Psoas muscle (tissue), 7 donors: ENCODE measurements at regions not wholly inside any gene's neighbourhood (a gene's known extent, or its start where the extent isn't known, plus 50 kb on each side); places are given as distances from the start of the nearest gene placed in this dataset.

Experiments
- ATAC-seq, 4 donors: fragments of 200-7000 bp; cut with Tn5 transposase; one replicate each; pipeline ENCODE4 v1.9.1; 2020; ENCODE audit warnings: moderate library complexity in 3 of 4, mild to moderate bottlenecking in 2 of 4
- DNase-seq, 2 donors: peaks; one replicate each; pipeline ENCODE4 v3.0.0-alpha.2; 2020
- H3K27ac ChIP-seq: fragments of 200-600 bp; one replicate; pipeline ENCODE4 v1.8.0; 2022
- H3K27me3 ChIP-seq, 3 donors: fragments of 200-600 bp in 1 of 3; one replicate each; pipeline versions ENCODE4 v1.6.1 to v1.8.0; 2013 to 2022; ENCODE audit warnings: low read length in 2 of 3, mild to moderate bottlenecking in 2 of 3, moderate library complexity in 1 of 3; ENCODE audit not compliant: insufficient read depth in 3 of 3
- H3K36me3 ChIP-seq, 2 donors: fragments of 200-600 bp in 1 of 2; one replicate each; pipeline versions ENCODE4 v1.6.1 to v1.8.0; 2013 to 2022; ENCODE audit warnings: low read depth in 1 of 2, mild to moderate bottlenecking in 1 of 2, moderate library complexity in 1 of 2; ENCODE audit not compliant: insufficient read depth in 1 of 2
- H3K4me1 ChIP-seq: fragments of 200-600 bp; one replicate; pipeline ENCODE4 v1.8.0; 2022
- H3K4me3 ChIP-seq: fragments of 200-600 bp; one replicate; pipeline ENCODE4 v1.8.0; 2022; ENCODE audit warnings: mild to moderate bottlenecking
- H3K9me3 ChIP-seq: fragments of 200-600 bp; one replicate; pipeline ENCODE4 v1.8.0; 2022
- WGBS, 3 donors: extraction: QIAGEN DNeasy Blood & Tissue Kit; methylation state at CpG; one replicate each; pipeline versions ENCODE4 v1.1.6 to v1.1.7; 2013; 5-methylcytosine and 5-hydroxymethylcytosine counted together
- intact Hi-C, 2 donors: fragments of 100-400 bp; cut with DNase I; formaldehyde crosslinking; loops; one replicate each; pipeline versions ENCODE4 v1.11.0 to v1.14.2; 2022
- TF ChIP-seq, protein P1 (sequence below): fragments of 200-600 bp; IDR thresholded peaks from one replicate; pipeline ENCODE4 v1.8.0; 2022; ENCODE audit warnings: antibody characterized with exemption
- donor health status: healthy with polysubstance abuse.
- donor health status: DM: no; HTN: no; CAD: no; lungs with moderate emphysema.
- donor health status: Bipolar disorder and iron deficiency.
- donor health status: healthy.
- donor health status: DM: yes; HTN: yes; CAD: no.
- donor health status: DM: no; HTN: no; CAD: no.
- donor health status: DM: yes; HTN: yes; CAD: no.

- no peaks in the 10 kb centered on the region for H3K27me3 ChIP-seq
- ATAC-seq (no peak), DNase-seq (no peak)
- no peaks in the 10 kb centered on the region for H3K36me3 ChIP-seq
- no peaks in the 10 kb centered on the region for H3K4me1 ChIP-seq
- WGBS, 3 donors = 78 to 86% (median 83%) methylated on average over 4 of the region's 4 CpGs
- H3K27ac ChIP-seq = no peak overlapping the region
- TF ChIP-seq, protein P1, sequence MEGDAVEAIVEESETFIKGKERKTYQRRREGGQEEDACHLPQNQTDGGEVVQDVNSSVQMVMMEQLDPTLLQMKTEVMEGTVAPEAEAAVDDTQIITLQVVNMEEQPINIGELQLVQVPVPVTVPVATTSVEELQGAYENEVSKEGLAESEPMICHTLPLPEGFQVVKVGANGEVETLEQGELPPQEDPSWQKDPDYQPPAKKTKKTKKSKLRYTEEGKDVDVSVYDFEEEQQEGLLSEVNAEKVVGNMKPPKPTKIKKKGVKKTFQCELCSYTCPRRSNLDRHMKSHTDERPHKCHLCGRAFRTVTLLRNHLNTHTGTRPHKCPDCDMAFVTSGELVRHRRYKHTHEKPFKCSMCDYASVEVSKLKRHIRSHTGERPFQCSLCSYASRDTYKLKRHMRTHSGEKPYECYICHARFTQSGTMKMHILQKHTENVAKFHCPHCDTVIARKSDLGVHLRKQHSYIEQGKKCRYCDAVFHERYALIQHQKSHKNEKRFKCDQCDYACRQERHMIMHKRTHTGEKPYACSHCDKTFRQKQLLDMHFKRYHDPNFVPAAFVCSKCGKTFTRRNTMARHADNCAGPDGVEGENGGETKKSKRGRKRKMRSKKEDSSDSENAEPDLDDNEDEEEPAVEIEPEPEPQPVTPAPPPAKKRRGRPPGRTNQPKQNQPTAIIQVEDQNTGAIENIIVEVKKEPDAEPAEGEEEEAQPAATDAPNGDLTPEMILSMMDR = no peak
- intact Hi-C loops = no loop called here
- no peaks in the 10 kb centered on the region for H3K9me3 ChIP-seq
- H3K4me3 ChIP-seq = no peak overlapping the region
These were observed 58.2 kb downstream of the MEX3B start for GRCh38 chr15:81987628-81988027.

- 69 to 86% (median 73%) methylated on average over 10 of the region's 10 CpGs for WGBS, 3 donors
- no peak overlapping the region for H3K27ac ChIP-seq
- H3K36me3 ChIP-seq = no peaks in the 10 kb centered on the region
- H3K9me3 ChIP-seq = no peaks in the 10 kb centered on the region
- H3K27me3 ChIP-seq = no peaks in the 10 kb centered on the region
- no peak overlapping the region for H3K4me3 ChIP-seq
- DNase-seq (no peak), ATAC-seq (no peak)
- H3K4me1 ChIP-seq = no peaks in the 10 kb centered on the region
- intact Hi-C loops = no loop called here
- TF ChIP-seq, protein P1 = no peak
These were observed 62.3 kb downstream of the MEX3B start for GRCh38 chr15:81983497-81983896.

DNA sequence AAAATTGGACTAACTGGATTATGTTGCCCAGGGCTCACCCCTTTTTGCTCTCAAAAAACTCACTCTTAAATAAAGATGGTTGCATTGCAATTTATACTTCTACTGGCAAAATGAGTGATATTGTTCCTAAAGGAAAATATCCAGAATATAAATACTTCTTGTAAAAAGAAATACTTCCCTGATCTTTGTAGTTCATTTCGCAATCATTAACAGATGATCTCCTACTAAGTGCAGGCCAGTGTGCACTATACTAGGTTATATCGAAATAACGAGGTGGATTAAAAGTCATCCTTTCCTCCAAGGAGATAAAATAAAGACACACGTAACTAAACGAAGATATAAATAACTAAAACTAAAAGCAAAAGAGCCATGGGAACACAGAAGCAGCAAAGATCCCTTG is 63.0 kb downstream of the MEX3B start:
- Histone ChIP-seq H3K4me3 (no peak overlapping the region), H3K27ac (no peak overlapping the region), H3K4me1 (no peaks in the 10 kb centered on the region), H3K36me3 (no peaks in the 10 kb centered on the region), H3K9me3 (peaks cover 5% of the 10 kb centered on the region), H3K27me3 (no peaks in the 10 kb centered on the region)
- TF ChIP-seq, protein P1 = no peak
- ATAC-seq (no peak), DNase-seq (no peak)
- intact Hi-C loops = no loop called here
- 93 to 95% (median 94%) methylated on average over 5 of the region's 5 CpGs for WGBS, 3 donors

DNA sequence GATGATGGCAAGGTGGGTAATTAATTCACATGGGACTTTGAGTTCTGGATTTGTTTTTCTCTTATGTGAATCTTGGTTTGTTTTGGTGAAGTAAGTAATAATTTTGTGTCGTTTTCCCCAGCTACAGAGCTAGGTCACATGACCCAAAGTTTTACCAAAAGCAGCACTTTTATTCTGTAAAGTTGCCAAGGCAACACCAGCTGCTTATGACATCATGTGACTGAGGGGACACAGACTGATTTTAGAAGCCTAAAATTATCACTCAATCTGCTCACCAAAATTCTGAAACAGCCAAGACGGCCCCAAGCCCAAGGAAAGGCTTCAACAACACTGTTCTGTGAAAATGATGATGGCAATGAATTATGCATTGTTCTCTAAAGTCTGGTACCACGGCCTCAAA is 63.9 kb downstream of the MEX3B start:
- TF ChIP-seq, protein P1 = no peak
- 11 to 26% (median 14%) methylated on average over 3 of the region's 3 CpGs for WGBS, 3 donors
- intact Hi-C loops = no loop called here

DNA sequence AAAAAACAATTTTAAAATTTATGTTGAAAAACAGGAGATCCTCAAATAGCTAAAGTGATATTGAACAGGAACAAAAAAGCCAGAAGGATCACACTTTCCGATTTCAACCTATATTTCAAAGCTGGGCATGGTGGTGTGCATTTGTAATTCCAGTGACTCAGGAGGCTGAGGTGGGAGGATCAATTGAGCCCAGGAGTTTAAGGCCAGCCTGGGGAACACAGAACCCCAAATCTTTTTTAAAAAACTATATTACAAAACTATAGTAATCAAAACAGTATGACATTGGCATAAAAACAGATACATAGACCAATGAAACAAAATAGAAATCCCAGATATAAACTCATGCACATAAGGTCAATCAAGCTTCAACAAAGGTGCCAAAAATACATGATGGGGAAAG is 68.4 kb downstream of the MEX3B start:
- intact Hi-C loops = no loop called here
- Histone ChIP-seq H3K27ac (no peak overlapping the region), H3K27me3 (no peaks in the 10 kb centered on the region), H3K36me3 (no peaks in the 10 kb centered on the region), H3K9me3 (peaks cover 12% of the 10 kb centered on the region), H3K4me1 (no peaks in the 10 kb centered on the region), H3K4me3 (no peak overlapping the region)
- TF ChIP-seq, protein P1 = no peak
- no peak for DNase-seq
- ATAC-seq = no peak
- WGBS, 3 donors = 95 to 100% (median 99%) methylated on average over 1 of the region's 1 CpG

More for the DNA sequence above, 63.9 kb downstream of the MEX3B start:
- no peak for DNase-seq
- Histone ChIP-seq H3K27me3 (no peaks in the 10 kb centered on the region), H3K9me3 (peaks cover 12% of the 10 kb centered on the region), H3K4me1 (no peaks in the 10 kb centered on the region), H3K27ac (no peak overlapping the region), H3K4me3 (no peak overlapping the region), H3K36me3 (no peaks in the 10 kb centered on the region)
- no peak for ATAC-seq
